Neural progenitor cell (in vitro differentiated cells): ENCODE measurements at regions not wholly inside any gene's neighbourhood (a gene's known extent, or its start where the extent isn't known, plus 50 kb on each side); places are given as distances from the start of the nearest gene placed in this dataset.

Experiments used
- DNase-seq: peaks from one replicate; pipeline ENCODE4 v3.0.0-alpha.2; 2016; ENCODE audit warnings: low spot score
- H2AFZ ChIP-seq: fragments of 200-600 bp; sonication (generic); replicated peaks from 2 replicates; pipeline ENCODE4 v1.6.1; 2016; ENCODE audit warnings: antibody characterized with exemption
- H3F3A ChIP-seq: fragments of 200-600 bp; sonication (generic); 2 replicates; pipeline ENCODE4 v1.6.1; 2016; ENCODE audit warnings: antibody characterized with exemption, low read depth
- H3K27ac ChIP-seq: fragments of 200-600 bp; sonication (generic); 2 replicates; pipeline ENCODE4 v1.5.1; 2016; ENCODE audit warnings: mild to moderate bottlenecking
- H3K27me3 ChIP-seq: fragments of 200-600 bp; sonication (generic); 2 replicates; pipeline ENCODE4 v1.6.1; 2016; ENCODE audit warnings: mild to moderate bottlenecking, moderate library complexity
- H3K36me3 ChIP-seq: fragments of 200-600 bp; sonication (generic); 2 replicates; pipeline ENCODE4 v1.5.1; 2016
- H3K4me1 ChIP-seq: fragments of 200-600 bp; sonication (generic); 2 replicates; pipeline ENCODE4 v1.6.1; 2016; ENCODE audit warnings: mixed run types
- H3K4me2 ChIP-seq: fragments of 200-600 bp; sonication (generic); 2 replicates; pipeline ENCODE4 v1.6.1; 2016
- H3K4me3 ChIP-seq: fragments of 200-600 bp; sonication (generic); 2 replicates; pipeline ENCODE4 v1.5.1; 2016
- H3K79me2 ChIP-seq: fragments of 200-600 bp; sonication (generic); 2 replicates; pipeline ENCODE4 v1.6.1; 2016; ENCODE audit warnings: low read depth
- H3K9ac ChIP-seq: fragments of 200-600 bp; sonication (generic); 2 replicates; pipeline ENCODE4 v1.6.1; 2016
- H3K9me3 ChIP-seq: fragments of 200-600 bp; sonication (generic); 2 replicates; pipeline ENCODE4 v1.5.1; 2016; ENCODE audit warnings: low read depth
- H4K20me1 ChIP-seq: fragments of 200-600 bp; sonication (generic); 2 replicates; pipeline ENCODE4 v1.6.1; 2016; ENCODE audit warnings: low read depth
- H3K27ac Mint-ChIP-seq: 3 replicates; pipeline ENCODE4 v1.8.0; 2021; ENCODE audit warnings: mixed read lengths
- H3K27me3 Mint-ChIP-seq: 2 replicates; pipeline ENCODE4 v1.8.0; 2022; ENCODE audit warnings: low read depth, mild to moderate bottlenecking, inconsistent platforms, moderate library complexity, mixed read lengths; ENCODE audit not compliant: insufficient read depth
- H3K36me3 Mint-ChIP-seq: 3 replicates; pipeline ENCODE4 v1.8.0; 2021; ENCODE audit warnings: mixed read lengths
- H3K4me1 Mint-ChIP-seq: 3 replicates; pipeline ENCODE4 v1.8.0; 2021; ENCODE audit warnings: mixed read lengths
- H3K4me3 Mint-ChIP-seq: 3 replicates; pipeline ENCODE4 v1.8.0; 2021; ENCODE audit warnings: mild to moderate bottlenecking, moderate library complexity, mixed read lengths
- H3K9me3 Mint-ChIP-seq: 3 replicates; pipeline ENCODE4 v1.8.0; 2020; ENCODE audit warnings: mixed read lengths
- EZH2 ChIP-seq: fragments of 200-600 bp; sonication (generic); IDR thresholded peaks from 2 replicates; pipeline ENCODE4 v1.6.1; 2017; ENCODE audit warnings: antibody characterized with exemption, mild to moderate bottlenecking, moderate library complexity
- EZH2phosphoT487 ChIP-seq: fragments of 200-600 bp; sonication (generic); IDR thresholded peaks from 2 replicates; pipeline ENCODE4 v1.6.1; 2017; ENCODE audit warnings: antibody characterized with exemption
- TF ChIP-seq, protein P1 (sequence below): fragments of 200-600 bp; sonication (generic); IDR thresholded peaks from 2 replicates; pipeline ENCODE4 v1.5.1; 2017; ENCODE audit warnings: antibody characterized with exemption, mild to moderate bottlenecking

DNA sequence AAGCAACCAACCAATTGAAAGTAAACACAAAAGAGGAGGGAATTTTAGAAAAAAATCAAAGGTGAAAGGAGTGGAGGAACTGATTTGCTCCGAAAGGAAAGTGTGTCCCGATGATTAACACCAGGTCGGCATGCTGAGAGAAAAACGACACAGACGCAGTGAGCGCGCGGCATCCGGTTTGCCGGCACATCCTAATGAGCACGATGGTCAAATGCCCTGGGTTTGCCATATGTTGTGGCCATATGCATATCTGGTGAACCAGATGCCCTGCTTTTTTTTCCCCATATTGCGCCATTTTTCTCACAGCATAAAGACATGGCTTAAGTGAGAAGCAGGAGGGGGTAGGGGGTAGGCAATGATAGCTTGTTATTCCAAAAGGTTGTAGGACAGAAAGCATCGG lies 626.7 kb downstream of the BCL11A start:
- Histone ChIP-seq H2AFZ (no peak overlapping the region), H3K36me3 (no peaks in the 10 kb centered on the region), H3K27ac (no peak overlapping the region), H3K4me1 (peaks cover 9% of the 10 kb centered on the region), H3K4me3 (no peak overlapping the region), H3K9me3 (no peaks in the 10 kb centered on the region), H4K20me1 (no peaks in the 10 kb centered on the region), H3F3A (no peaks in the 10 kb centered on the region), H3K27me3 (no peaks in the 10 kb centered on the region), H3K4me2 (no peak overlapping the region), H3K9ac (no peak overlapping the region), H3K79me2 (no peaks in the 10 kb centered on the region)
- TF ChIP-seq EZH2phosphoT487 (no peak), EZH2 (no peak)
- TF ChIP-seq, protein P1, sequence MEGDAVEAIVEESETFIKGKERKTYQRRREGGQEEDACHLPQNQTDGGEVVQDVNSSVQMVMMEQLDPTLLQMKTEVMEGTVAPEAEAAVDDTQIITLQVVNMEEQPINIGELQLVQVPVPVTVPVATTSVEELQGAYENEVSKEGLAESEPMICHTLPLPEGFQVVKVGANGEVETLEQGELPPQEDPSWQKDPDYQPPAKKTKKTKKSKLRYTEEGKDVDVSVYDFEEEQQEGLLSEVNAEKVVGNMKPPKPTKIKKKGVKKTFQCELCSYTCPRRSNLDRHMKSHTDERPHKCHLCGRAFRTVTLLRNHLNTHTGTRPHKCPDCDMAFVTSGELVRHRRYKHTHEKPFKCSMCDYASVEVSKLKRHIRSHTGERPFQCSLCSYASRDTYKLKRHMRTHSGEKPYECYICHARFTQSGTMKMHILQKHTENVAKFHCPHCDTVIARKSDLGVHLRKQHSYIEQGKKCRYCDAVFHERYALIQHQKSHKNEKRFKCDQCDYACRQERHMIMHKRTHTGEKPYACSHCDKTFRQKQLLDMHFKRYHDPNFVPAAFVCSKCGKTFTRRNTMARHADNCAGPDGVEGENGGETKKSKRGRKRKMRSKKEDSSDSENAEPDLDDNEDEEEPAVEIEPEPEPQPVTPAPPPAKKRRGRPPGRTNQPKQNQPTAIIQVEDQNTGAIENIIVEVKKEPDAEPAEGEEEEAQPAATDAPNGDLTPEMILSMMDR: no peak
- Mint-ChIP-seq H3K27me3 (peaks cover 3% of the 10 kb centered on the region), H3K27ac (no peak overlapping the region), H3K4me1 (peaks cover 4% of the 10 kb centered on the region), H3K9me3 (peaks cover 2% of the 10 kb centered on the region), H3K36me3 (no peaks in the 10 kb centered on the region), H3K4me3 (no peak overlapping the region)
- DNase-seq: no peak

DNA sequence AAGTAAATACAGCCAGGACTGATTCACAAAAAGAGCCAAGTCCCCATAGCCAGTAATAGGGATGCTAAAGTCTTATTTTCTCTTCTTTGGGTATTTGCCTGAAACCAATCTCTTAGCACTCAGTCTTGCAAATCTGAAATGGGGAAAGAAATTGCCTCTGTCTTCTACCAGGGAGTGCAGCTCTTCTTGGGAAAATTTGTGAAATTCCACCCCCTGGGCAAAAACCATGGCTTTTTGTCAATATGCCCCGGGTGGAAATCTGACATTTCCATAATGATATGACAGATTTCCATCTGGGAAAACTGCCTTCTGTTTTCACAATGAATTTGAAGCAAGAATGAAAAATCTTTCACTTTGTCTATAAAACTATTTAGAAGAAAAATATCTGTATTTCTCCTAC lies 628.1 kb downstream of the BCL11A start:
- H3K36me3 Mint-ChIP-seq: no peaks in the 10 kb centered on the region

DNA sequence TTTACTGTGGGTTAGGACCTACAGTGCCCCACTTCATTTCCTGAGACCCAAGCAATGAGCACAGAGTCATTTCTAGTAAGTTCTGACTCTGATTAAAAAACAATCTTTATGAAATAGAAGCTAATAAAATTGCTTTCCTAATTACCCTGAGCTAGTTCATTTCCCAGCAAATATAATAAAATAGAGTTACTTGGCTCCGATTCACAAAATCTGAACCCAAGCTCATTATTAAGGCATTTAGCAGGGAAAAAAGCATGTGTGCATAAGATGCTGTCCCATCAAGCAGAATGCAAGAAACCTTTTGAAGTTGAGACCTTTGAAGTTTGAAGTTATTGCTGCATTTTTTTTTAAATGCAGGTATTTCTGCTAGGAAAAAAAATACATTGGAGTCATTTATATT lies 629.1 kb downstream of the BCL11A start:
- Mint-ChIP-seq H3K27ac (no peak overlapping the region), H3K36me3 (no peaks in the 10 kb centered on the region), H3K9me3 (no peaks in the 10 kb centered on the region), H3K27me3 (peaks cover under 1% of the 10 kb centered on the region), H3K4me3 (no peak overlapping the region), H3K4me1 (peaks cover 7% of the 10 kb centered on the region)
- H3K4me2 ChIP-seq: no peak overlapping the region
- no peaks in the 10 kb centered on the region for H3K9me3 ChIP-seq
- no peak overlapping the region for H3K4me3 ChIP-seq
- no peaks in the 10 kb centered on the region for H3K4me1 ChIP-seq
- DNase-seq: no peak
- no peak overlapping the region for H2AFZ ChIP-seq
- H3K27ac ChIP-seq: no peak overlapping the region
- TF ChIP-seq, protein P1: no peak
- no peak for TF ChIP-seq EZH2phosphoT487
- TF ChIP-seq EZH2: no peak
- H3K36me3 ChIP-seq: no peaks in the 10 kb centered on the region
- no peaks in the 10 kb centered on the region for H3K79me2 ChIP-seq
- H3K9ac ChIP-seq: no peak overlapping the region
- no peaks in the 10 kb centered on the region for H3K27me3 ChIP-seq
- H3F3A ChIP-seq: no peaks in the 10 kb centered on the region
- H4K20me1 ChIP-seq: no peaks in the 10 kb centered on the region

More for the DNA sequence above, 628.1 kb downstream of the BCL11A start:
- no peak overlapping the region for H2AFZ ChIP-seq
- no peak for DNase-seq
- H3K4me3 ChIP-seq: no peak overlapping the region
- peaks cover 7% of the 10 kb centered on the region for H3K4me1 Mint-ChIP-seq
- no peak overlapping the region for H3K4me3 Mint-ChIP-seq
- H3K27ac ChIP-seq: no peak overlapping the region
- no peaks in the 10 kb centered on the region for H3K9me3 ChIP-seq
- H3K27me3 ChIP-seq: no peaks in the 10 kb centered on the region
- H3K27me3 Mint-ChIP-seq: peaks cover 3% of the 10 kb centered on the region
- peaks cover 2% of the 10 kb centered on the region for H3K4me1 ChIP-seq
- H4K20me1 ChIP-seq: no peaks in the 10 kb centered on the region
- H3K9me3 Mint-ChIP-seq: peaks cover under 1% of the 10 kb centered on the region
- no peaks in the 10 kb centered on the region for H3F3A ChIP-seq
- H3K36me3 ChIP-seq: no peaks in the 10 kb centered on the region
- H3K27ac Mint-ChIP-seq: no peak overlapping the region
- H3K9ac ChIP-seq: no peak overlapping the region
- no peak overlapping the region for H3K4me2 ChIP-seq
- TF ChIP-seq EZH2phosphoT487: no peak
- TF ChIP-seq, protein P1: no peak
- no peak for TF ChIP-seq EZH2
- H3K79me2 ChIP-seq: no peaks in the 10 kb centered on the region

DNA sequence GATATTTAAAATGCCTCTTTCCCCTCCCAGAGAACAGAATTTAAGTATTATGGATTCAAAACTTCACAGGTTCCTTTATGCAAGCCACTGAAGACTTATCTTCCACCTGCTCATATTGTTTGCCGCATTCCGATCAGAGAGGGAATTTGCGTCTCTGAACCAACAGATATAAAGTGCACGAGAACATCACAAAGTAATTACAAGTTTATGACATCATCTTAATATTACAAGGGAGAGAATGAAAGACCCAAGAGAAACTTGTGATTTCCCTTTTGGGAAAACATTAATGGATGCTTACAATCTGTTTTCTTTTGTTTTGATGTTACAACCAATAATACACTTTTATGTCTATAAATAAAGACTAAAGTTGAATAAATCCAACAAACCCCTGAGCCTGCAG lies 631.0 kb downstream of the BCL11A start:
- DNase-seq: no peak
- Histone ChIP-seq H3K36me3 (no peaks in the 10 kb centered on the region), H2AFZ (no peak overlapping the region), H3K9ac (no peak overlapping the region), H3K4me2 (no peak overlapping the region), H3K79me2 (no peaks in the 10 kb centered on the region), H3K27me3 (no peaks in the 10 kb centered on the region), H3K27ac (no peak overlapping the region), H3K4me1 (no peaks in the 10 kb centered on the region), H3K9me3 (no peaks in the 10 kb centered on the region), H4K20me1 (no peaks in the 10 kb centered on the region), H3F3A (no peaks in the 10 kb centered on the region), H3K4me3 (no peak overlapping the region)
- H3K36me3 Mint-ChIP-seq: no peaks in the 10 kb centered on the region
- no peak overlapping the region for H3K27ac Mint-ChIP-seq
- no peak for TF ChIP-seq EZH2
- H3K27me3 Mint-ChIP-seq: no peaks in the 10 kb centered on the region
- peaks cover 7% of the 10 kb centered on the region for H3K4me1 Mint-ChIP-seq
- no peaks in the 10 kb centered on the region for H3K9me3 Mint-ChIP-seq
- no peak overlapping the region for H3K4me3 Mint-ChIP-seq
